NCI-H2029 treated with DMSO at 0.1 percent for 48 hours (cell line): ENCODE measurements at regions not wholly inside any gene's neighbourhood (a gene's known extent, or its start where the extent isn't known, plus 50 kb on each side); places are given as distances from the start of the nearest gene placed in this dataset.

Experiments
- DNase-seq: peaks from one replicate; lab custom pipeline; 2025; lab: John Stamatoyannopoulos, UW

DNA sequence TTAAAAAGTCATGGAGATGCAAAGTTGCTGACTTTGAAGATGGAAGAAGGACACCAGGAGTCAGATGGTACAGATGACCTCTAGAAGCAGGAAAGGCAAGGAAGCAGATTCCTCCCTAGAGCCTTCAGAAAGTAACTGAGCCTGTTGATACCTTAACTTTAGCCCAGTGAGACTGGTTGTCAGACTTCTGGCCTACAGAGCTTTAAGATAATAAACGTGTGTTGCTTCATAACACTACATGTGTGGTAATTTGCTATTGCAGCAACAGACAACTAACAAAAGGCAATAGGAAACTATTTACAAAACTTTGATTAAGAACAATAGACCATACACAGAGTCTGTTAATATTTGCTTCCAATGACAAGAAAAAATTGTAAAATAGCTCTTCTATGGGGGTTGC, 102.0 kb upstream of the USP38 start:
- no peak for DNase-seq

DNA sequence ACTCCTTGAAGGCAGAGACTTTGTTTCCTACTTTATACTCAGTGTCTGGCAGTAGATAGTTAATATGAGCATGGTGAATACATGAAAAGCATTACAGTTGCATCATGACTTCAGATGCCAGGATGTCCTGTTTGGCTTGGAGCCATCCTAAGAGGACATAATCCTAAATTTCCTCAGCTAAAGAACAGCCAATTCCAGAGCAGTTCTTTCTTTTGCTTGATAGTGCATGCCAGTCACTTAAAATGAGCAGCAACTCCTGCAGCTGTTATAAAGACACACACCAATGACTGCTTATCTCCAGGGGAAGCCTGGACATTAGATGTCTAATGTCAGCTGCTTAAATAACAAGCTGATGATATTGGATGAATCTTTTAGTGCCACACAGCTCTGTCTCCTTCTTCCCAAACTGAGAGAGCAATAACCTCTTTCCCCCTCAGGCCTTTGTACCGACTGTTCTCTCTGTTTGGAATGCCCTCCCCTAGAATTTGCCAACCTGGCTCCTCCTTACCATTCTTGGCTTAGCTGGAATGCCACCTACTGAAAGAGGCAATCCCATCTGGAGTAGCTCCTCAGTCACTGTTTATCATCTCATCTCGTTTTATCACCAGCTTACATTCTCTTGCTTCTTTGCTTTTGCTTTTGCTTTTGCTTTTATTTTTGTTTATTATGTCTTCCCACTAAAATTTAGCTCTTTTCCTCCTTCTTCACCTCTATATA, 100.8 kb upstream of the USP38 start:
- DNase-seq: no peak

DNA sequence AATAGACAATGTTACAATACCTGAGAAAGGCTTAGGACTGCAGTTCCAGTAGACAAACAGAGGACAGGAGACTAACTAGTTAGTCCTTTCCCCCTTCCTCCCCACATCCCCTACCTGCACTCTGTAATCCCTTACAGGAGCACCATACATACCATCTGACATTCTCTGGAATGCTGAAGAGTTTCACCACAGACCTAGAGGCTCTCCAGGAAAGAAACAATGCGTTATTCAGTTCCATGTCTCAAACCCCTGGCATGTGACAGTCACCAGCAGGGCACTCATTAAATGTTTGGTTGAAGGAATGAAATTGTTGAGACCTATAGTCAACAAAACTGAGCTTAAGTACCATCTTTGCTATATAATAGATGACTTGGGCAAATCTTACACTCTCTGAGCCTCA, 100.2 kb upstream of the USP38 start:
- no peak for DNase-seq

DNA sequence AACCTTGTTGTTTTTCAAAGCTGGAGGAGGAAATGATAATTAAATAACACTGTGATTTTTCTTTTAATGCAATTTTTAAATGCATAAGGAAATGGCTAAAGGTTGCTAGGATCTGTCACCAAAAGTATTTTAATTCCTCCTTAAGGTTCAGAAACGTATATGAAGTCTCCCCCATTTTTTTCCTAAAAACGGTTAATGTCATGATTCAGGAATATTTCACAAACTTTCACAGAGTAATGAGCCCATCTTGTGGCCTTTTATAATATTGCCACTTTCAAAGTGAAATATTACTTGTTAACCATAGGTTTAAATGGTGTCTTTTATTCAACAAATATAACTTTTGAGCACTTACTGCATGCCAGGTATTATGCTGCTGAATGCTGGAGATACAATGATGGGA, 99.5 kb upstream of the USP38 start:
- DNase-seq: no peak

DNA sequence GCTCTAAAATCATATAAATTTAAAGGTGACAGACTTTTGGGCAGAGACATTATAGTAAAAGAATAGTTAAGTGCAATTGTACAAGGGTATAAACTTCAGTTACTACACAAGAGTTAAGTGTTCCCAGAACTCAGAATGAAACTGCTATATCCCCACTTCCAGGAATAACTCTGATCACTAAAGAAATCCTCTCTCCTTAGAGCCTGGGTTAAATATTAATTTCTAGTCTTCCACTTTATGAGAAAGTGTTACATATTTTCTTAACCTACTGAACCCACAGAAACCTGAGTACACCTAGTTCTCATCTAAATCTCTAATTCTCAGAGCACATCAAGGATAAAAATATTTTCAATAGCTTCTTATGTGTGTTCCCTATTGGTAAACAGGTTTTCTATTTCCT, 99.1 kb upstream of the USP38 start:
- no peak for DNase-seq

DNA sequence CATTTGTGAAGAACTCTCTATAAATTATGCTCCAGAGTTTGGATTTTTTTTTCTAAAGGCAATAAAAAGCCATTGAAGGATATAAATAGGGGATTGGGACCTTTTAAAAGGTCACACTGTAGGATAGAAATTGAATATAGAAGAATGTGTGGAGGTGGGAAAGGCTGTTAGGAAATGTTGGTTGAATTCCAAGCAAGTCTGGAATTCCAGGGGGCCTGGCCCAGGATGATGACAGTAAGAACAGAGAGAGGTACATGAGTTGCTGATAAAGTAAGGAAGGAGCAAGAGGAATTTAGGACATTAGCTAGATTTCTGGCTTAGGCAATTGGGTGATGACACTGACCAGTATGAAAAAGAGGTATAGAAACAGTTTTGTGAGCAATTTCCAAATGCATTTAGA, 95.4 kb upstream of the USP38 start:
- no peak for DNase-seq

DNA sequence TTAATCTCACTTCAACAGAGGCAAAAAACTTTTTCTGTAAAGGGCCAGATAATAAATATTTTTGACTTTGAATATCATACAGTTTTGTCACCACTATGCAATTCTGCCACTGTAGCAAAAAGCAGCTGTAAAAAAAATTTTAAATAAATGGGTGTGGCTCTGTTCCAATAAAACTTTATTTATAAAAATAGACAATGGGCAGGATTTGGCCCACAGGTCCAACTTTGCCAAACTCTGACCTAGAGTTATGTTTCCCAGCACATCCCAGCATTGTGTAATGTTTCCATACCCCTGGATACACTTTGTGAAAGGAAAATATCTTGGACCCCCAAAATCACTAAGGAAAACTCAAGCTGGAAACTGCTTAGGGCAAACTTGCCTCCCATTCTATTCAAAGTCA, 94.9 kb upstream of the USP38 start:
- DNase-seq: no peak

DNA sequence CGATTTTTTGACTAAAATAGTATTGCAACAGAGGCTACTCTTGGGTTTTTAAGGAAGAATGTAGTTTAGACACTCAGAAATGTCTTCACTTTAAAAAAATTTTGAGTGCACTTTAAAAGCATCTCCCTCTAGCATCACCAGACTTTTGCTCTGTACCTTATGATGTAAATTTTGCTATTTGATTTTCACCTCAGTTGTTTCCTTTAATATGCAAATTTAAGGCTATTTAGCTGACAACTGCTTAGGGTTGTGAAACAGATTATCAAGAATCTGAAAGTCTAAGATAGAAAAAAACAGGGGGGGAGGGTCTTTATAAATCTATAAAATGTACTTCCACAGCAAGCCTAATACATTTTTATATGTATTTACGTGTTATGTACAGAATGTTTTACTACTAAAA, 92.9 kb upstream of the USP38 start:
- no peak for DNase-seq

DNA sequence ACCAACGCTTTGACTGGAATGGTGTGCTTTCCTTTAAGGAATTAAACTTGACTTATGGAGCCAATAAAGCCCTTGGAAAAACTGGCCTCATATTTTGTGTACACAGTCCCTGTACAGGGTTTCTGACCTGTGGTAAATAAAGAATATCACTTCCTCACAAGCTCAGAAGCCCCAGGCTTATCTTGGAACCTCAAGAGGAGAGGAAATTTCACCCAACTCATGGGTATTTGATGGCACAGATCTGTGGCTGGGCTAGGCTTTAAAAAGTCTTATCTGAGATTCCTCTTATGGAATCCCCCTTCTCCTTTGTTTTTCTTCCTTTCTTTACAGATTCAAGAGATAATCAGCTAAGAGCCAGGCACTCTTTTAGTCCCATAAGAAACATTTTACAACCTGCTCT, 89.3 kb upstream of the USP38 start:
- DNase-seq: no peak

DNA sequence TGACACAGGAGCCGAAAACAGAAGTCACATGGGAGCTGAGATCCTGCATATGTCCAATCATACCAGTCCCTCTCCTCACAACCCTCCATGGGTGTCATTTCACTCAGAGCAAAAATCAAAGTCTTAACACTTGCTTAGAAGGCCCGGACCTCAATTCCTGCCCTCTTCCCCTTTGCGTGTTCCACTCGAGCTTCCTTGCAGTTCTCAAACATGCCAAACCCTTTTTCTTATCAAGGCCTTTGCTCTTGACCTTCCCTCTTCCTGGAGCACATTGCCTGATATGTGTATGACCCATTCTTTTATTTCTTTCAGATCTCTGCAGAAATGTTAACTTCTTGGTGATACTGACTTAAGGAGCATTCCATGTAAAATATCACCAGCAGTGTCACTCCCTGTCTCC, 87.0 kb upstream of the USP38 start:
- no peak for DNase-seq

DNA sequence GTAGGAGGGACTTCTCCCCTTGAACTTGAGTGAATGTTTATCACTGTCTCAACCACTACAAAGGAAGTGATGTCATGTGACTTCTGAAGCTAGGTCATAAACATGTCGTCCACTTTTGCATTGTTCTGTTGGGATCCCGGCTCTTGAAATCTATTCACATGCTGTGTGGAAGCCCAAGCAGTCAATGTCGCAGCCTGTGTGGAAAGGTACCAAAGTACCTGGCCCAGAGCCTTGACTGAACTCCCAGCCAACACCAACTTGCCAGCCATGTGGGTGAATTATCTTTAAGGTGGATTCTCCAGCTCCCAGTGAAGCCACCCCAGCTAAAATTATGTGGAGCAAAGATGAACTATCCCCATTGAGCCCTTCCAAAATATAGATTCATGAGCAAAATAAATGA, 85.0 kb upstream of the USP38 start:
- no peak for DNase-seq

DNA sequence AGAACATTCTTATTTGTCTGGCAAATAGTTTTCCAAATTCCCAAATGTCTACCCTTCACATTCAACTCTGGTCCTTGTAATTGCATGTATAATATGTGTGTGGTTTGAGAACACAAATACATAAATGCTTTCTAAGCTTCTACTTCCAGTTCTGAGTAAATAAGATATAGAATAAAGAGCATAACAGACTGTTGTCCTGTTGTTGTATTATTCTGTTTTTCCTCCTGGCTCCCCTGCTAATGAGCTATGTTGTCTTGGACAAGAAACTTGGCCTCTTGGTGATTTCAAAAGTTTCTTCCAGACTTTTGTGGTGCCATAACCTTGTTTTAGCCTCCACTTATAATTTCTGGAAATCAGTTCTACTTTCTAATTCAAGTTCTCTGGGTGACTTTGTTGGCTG, 75.3 kb upstream of the USP38 start:
- no peak for DNase-seq

DNA sequence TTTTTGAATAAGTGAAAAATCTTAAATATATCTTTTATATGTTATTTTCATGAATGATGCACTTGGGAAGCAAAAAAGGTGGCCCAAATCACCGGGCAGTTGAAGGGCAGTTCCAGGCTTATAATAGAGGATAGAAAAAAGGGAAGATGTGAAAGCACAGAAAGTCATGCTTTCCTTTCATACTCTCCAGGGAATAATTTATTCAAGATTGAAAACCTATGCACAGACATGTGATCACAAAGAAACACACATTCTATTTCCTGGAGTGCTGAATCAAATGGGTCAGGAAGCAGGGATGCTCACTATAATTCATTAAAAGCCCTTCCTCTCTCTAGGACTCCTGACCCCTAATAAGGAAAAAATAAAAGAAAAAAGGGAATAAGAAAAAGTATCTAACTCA, 66.1 kb upstream of the USP38 start:
- DNase-seq: no peak

DNA sequence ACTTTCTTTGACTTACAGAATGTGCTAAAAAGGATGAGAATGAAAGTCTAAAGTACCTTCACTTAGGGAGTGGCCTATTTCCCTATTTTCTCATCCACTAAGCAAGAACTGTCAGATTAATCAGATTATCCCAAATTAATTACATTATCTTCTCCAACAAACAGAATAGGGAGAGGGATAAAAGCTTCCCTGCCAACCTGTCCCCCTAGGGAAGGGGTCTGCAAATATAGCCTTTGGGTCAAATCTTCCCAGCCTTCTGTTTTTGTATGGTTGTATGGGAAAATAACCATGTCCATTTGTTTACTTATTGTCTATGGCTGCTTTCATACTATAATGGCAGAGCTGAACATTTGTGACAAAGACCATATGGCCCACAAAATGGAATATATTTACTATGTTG, 57.1 kb upstream of the USP38 start:
- no peak for DNase-seq

DNA sequence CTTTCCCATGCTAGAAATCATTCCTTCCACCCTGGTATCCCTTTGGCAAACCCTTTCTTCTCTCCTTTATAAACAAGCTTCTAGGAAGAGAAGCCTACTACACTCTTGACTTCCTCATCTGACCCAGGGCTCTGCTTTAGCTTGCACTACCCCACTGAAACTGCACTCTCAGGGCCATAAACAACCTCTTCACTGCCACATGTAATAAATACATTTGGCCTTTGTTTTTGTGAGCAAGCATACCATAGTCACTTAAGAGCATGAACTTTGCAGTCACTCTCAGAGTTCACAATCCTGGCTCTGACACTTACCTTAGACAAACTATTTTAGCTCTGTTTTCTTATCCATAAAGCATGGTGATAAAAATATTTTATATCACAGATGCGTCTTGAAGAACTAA, 50.7 kb upstream of the USP38 start:
- DNase-seq: no peak
